Thyroid gland (tissue), 4 donors: ENCODE measurements at regions not wholly inside any gene's neighbourhood (a gene's known extent, or its start where the extent isn't known, plus 50 kb on each side); places are given as distances from the start of the nearest gene placed in this dataset.

Experiments used
- POLR2A ChIP-seq, 2 donors: fragments of 450-650 bp; IDR thresholded peaks; one replicate each; pipeline ENCODE4 v1.6.1; 2017; ENCODE audit warnings: antibody characterized with exemption in 2 of 2, mild to moderate bottlenecking in 2 of 2, moderate library complexity in 1 of 2
- TF ChIP-seq, protein P1 (sequence below), 6 experiments: fragments of 200-600 bp in 3 of 6; fragments of 450-650 bp in 3 of 6; sonication (generic) in 3 of 6; IDR thresholded peaks; one replicate each; pipeline ENCODE4 v1.5.1; 2016 to 2019; ENCODE audit warnings: antibody characterized with exemption in 6 of 6, mild to moderate bottlenecking in 2 of 6, inconsistent platforms in 1 of 6, moderate library complexity in 1 of 6

DNA sequence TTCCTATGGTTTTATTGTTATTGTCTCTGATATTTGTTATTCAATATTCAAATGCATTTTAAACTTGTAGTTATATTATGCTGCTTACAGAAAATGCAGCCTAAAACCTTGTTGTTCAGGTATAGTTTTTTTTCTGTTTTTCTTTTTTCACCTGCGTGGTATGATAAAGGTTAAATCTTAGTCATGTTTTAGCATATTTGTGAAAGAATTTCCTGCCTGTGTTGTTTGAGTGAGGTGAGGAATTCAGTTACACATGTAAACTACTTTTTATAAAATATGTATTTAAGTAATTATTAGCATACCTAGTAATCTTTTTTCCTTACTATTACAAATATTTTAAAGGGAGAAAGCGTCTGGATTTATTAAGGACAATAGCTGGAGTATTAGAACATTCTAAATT, 90.0 kb upstream of the NAALADL2 start:
- TF ChIP-seq, protein P1, sequence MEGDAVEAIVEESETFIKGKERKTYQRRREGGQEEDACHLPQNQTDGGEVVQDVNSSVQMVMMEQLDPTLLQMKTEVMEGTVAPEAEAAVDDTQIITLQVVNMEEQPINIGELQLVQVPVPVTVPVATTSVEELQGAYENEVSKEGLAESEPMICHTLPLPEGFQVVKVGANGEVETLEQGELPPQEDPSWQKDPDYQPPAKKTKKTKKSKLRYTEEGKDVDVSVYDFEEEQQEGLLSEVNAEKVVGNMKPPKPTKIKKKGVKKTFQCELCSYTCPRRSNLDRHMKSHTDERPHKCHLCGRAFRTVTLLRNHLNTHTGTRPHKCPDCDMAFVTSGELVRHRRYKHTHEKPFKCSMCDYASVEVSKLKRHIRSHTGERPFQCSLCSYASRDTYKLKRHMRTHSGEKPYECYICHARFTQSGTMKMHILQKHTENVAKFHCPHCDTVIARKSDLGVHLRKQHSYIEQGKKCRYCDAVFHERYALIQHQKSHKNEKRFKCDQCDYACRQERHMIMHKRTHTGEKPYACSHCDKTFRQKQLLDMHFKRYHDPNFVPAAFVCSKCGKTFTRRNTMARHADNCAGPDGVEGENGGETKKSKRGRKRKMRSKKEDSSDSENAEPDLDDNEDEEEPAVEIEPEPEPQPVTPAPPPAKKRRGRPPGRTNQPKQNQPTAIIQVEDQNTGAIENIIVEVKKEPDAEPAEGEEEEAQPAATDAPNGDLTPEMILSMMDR (IDR thresholded peaks at IDR 0.05): no peak
- TF ChIP-seq POLR2A (IDR thresholded peaks at IDR 0.05): no peak
